Esophagus mucosa (tissue), 1 donor: ENCODE measurements at regions not wholly inside any gene's neighbourhood (a gene's known extent, or its start where the extent isn't known, plus 50 kb on each side); places are given as distances from the start of the nearest gene placed in this dataset.
A peak's percentile ranks its signal among the peaks of the same experiment; 100 is the strongest.
"Not testable (repeated sequence)": the region's sequence is repeated elsewhere in the genome, so short reads cannot be mapped to it uniquely, and the experiment has no call there.

Experiments used
- ATAC-seq: fragments of 200-7000 bp; cut with Tn5 transposase; one replicate; pipeline ENCODE4 v1.9.1; 2020
- donor health status: DM: yes; HTN: yes; CAD: no.

DNA sequence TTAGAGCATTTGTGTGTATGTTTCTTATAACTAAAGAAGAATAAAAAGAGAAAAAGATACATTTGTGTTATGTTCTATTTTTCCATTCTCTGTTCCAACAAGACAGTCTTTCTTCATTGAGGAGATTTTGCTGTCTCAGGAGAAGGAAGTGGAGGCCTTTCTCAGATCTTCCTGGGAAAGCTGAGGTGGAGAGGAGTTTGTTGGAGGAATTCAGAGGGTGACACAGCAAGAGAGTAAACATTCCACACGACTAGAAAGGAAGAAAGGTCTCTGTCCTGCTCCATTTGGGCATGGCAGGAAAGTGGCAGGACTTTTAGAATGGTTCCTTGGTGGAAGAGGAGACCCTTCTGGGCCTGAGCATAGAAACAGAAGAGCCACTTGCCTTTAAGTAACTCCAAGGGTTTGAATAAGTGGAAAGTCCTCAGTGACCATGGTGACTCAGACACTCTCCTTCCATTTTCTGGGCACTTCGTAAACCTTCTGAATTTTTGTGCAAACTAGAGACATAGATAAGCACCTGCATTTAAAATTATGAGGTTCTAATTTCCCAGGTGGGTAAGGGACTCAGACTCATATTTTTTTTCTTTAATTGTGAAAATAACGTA is 52.3 kb upstream of the COL5A2 start:
- no peak for ATAC-seq

DNA sequence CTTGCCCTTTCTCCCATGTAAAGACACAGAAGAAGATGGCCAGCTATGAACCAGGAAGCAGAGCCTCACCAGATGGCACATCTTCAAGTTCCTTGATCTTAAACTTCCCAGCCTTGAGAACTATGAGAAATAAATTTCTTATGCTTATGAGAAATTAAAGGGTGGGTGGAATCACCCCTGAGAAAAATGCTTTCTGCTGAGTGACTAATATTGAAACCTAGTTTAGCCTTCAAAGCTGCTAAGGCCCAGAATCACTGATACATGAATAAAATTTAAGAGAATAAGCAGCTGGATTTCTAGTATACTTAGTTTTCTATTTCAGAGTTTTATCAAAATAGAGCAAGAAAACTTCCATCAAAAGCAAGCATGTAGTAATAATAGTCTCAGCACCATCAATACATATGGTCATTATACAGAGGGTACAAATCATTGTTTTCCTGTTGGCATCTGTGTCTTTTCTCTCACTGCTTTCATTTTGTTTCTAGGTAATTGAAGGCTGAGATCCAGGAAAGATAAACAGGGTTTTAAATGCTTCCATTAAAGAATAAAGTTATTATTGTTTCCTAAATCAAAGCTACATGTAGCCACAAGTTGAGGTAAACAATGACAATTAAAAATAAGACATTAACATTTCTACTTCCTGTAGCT is 53.3 kb upstream of the COL5A2 start:
- ATAC-seq: no peak

DNA sequence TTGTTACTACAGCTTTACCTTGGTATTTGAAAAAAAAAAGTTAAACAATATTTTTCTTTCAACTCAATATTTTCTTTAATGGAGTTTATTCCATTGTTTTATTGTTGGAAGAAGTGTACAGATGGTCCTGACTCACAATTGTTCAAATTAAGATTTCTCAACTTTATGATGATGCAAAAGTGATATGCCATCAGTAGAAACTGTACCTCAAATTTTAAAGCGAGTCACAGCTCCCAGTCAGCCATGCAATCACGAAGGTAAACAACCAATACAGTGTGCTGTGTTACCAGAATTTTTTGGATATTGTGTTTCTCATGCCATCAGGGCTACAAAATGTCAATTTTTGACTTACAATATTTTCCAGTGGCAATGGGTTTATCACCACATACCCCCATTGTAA is 54.0 kb upstream of the COL5A2 start:
- no peak for ATAC-seq

DNA sequence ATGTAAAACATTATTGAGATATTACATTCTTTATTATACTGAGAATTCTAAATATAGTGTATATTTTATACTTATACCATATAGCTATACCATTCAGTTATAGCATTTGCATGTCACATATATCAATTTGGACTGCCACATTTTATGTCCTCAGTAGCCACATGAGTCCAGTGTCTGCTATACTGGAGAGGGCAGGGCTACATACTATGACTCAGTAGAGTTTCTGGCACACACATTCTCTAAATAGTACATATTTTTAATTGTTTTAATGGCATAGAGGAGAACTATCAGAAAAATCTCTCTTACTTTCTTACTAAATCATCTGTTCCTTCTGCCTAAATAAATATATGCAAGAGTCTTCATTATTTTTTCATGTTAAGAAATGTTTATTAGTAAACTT is 55.4 kb upstream of the COL5A2 start:
- ATAC-seq: no peak

DNA sequence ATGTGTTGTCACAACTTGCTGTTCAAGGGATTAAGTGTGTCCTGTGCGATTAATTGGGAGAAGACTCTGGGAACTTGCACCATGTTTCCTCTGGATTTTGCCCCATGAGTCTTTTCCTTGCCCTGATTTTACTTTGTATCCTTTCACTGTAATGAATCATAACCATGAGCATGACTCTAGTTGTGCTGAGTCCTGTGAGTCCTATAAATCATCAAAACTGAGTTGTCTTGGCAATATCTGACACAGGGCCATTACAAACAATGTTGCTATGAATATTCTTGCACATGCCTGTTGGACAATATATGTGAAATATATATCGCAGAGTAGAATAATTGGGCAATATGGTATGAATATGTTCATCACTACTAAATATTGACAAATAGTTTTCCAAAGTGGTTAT is 56.5 kb upstream of the COL5A2 start:
- ATAC-seq: peak; percentile 91

DNA sequence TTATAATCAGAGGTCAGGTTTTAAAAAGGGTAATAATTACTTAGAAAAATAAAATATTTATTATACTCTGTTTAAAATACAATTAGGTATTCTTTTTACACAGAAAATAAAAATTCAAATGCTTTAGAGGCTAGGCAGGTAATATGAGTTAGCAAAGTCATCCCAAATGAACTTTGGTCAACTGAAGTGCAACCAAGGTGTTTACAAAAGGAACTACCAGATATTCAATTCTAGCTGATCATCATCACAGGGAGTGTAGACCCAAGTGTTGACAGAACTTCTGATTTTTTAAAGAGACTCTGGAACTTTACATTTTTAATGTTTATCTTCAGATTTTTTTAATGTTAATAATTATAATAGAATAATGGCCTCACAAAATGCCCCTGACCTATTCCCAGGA is 59.3 kb upstream of the COL5A2 start:
- no peak for ATAC-seq

DNA sequence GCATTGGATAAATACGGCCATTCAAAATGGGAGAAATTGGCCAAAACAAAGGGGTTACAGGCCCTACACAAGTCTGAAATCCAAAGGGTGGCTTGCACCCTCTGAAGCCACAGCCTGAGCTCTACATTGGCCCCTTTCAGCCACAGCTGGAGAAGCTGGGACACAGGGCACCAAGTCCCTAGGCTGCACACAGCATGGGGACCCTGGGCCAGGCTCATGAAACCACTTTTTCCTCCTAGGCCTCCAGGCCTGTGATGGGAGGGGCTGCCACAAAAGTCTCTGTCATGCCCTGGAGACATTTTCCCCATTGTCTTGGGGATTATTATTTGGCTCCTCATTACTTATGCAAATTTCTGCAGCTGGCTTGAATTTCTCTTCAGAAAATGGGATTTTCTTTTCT is 64.3 kb upstream of the COL5A2 start:
- ATAC-seq: not testable (repeated sequence)

DNA sequence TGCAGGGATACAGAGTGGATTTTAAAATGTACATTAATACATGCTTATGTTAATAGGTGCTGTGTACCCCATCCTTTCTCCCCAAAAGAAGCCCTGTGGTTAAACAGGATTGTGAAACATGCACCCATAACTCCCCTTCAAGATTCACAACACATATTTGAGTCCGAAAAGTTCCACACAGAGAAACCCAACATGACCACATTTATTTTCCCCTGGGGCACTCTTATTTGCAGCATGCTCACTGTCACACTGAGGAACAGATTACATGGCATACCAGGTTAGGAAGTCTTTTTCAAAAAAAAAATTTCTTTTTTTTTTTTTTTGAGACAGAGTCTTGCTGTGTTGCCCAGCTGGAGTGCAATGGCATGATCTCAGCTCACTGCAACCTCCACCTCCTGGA is 67.7 kb upstream of the COL5A2 start:
- ATAC-seq: no peak

DNA sequence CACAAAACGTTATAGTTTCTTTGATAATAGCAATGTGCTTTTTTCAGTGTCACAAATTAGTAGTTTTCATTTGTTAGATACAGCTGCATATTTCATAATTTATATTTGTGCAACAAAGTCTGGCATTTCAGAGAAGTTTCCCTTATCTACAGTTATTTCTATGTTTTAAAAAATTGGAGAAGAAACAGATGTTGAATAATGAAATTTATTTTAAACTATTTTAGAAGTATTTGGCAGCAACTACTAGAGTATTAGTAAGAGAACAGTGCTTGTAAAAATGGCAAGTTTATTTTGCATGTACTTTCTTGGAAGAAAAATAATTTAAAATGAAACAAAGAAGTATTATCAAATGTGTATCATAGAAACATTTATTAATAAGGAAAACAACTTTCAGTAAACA is 68.6 kb upstream of the COL5A2 start:
- no peak for ATAC-seq

DNA sequence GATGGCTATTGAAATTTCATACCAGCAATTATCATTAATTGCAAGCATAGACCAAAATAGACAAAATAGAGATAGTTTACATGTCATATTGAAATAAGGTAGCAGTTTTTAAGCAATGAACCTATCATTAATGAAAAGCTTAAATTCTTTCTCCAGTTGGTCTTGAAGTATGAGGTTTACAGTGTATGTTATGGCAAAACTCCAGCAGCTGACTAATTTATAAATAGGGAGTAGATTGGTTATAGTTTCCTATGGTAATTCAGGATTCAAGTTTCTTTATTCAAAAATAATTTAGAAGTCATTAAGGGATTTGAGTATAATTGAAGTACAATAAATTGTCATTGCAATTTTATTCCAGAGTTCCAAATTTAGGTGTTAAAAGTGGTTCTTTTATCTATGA is 69.6 kb upstream of the COL5A2 start:
- no peak for ATAC-seq

DNA sequence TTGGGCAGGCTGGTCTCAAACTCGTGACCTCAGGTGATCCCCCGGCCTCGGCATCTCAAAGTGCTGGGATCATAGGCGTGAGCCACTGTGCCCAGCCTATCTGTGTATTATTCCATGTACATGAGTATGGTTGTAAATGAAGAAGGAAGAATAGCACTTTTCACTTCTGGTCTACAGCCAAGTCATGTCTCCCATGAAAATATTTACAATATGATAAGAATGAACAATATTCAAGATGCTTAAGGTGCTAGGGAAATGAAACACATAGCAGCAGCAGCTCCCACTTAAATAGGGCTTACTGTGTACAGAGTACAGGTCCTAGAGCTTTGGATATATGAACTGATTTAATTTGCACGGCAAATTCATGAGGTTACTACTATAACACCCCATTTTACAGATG is 70.3 kb upstream of the COL5A2 start:
- ATAC-seq: no peak

DNA sequence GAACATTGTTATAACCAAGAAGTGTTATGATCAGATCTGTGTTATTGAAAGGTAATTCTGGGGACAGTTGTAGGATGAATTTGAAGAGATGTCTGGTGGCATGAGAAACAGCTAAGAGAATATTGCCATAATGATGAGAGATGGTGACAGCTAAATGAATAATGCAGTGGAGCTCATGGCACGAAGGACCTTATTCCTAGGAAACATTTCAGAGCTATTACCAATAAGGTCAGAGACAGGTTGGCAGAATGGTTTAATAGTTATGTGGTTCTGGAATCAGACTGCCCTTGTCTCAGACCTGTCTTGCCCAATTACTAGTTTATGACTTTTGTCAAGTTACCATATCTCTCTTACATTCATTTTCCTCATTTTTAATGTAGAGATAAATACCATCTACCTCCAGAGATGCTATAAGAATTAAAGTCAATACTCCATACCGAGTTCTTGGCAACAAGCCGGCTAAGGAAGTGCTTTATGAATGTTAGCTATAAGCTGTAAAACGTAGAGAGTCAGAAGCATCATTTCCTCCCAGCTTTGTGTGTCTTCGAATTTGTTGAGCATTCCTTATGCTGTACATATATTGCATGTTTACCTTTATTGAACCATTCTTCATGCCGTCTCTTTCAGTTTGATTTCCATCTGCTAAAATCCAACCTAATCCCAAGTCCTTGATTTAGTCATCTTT is 73.6 kb upstream of the COL5A2 start:
- ATAC-seq: no peak

DNA sequence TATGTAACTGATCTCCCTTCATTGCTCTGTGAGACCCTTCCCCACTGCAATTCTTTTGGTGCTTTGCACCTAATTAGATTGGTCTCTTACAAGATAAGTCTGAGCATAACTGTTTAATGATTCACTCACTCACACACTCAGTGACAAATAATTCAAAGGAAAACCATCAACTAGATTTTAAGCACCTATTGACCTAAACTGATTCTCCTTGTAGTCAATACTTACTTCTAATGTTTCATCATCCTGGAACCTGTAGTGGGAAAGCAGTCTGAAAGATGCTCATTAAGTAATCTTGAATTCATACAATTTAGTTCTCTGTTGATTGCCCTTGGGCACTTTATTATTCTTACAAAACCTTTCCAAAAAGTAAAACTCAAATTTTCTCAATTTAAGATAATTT is 74.3 kb upstream of the COL5A2 start:
- ATAC-seq: no peak

DNA sequence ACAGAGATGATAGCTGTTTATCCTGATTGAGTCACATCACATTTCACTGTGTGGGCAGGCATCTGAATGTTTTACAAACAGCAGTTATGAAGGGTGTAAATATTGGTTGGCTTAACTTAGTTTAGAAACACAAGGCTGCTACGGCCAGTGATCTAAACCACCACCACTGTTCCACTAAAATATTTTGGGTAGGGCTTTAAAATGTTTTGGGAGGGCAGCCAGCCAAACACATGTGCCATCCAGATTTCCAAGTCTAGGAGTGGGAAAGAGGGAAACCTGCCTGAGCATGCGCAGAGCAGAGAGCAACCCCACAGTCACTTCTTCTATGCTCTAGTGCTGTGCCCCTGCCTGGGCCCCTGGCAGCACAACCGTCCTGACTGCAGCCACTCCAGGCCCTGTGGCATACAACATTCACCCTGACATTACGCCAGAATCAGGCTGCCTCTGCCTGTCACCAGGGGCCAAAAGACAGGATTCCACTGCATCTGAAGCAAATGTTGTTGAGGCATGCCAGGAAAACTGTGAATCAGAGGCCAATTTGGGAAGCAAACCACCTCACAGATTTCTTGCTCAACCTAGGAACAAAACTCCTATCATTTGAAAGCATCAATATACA is 74.8 kb upstream of the COL5A2 start:
- ATAC-seq: peak; percentile 20

DNA sequence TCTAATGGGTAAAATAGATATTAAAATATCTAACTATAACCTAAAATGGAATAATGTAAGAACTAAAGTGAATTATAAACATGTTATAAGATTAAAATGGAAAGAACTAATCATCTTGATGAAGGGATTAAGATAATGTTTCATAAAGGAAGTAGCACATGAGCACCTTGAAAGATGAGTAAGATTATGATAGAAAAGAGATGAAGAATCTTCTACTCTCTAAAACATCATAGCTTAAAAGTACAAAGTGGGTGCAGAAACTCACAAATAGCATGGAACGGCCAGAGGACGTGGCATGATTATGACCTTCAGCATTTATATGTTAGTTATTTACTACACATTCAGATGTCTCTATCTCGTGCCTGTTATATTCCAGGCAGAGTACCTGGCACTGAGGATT is 76.2 kb upstream of the COL5A2 start:
- no peak for ATAC-seq

DNA sequence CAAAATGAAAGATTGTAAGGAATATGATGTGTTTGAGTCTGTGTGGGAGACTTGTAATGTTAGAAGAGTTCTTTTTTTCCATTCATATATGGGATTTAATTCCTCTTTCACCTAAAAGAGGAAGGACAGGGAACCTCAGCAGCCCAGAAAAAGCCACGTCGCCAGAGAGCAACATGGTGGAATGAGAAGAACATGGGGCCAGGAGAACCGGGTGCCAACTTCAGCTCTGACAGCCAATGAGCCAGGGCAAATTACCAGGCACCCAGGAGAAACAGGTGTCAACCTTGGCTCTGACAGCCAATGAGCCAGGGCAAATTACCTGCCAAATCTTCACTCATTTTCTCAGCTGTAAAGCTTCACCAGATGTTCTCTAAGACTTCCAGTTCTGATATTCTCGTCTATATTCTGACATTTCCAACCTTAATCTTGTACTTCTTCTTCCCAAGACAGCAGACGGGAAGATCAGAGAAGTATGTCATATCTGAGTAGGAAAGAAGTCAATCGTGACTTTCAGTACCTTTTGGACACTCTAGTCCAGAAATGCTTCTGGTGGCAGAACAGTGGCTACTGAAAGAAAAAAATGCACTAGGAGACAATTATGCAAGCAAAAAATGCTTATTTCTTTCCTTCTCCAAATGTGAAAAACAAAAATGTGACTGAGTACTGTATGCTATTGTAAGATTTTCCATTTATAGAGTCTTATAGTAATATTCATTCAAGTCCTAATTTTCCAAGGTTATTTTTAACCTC is 79.2 kb upstream of the COL5A2 start:
- no peak for ATAC-seq

DNA sequence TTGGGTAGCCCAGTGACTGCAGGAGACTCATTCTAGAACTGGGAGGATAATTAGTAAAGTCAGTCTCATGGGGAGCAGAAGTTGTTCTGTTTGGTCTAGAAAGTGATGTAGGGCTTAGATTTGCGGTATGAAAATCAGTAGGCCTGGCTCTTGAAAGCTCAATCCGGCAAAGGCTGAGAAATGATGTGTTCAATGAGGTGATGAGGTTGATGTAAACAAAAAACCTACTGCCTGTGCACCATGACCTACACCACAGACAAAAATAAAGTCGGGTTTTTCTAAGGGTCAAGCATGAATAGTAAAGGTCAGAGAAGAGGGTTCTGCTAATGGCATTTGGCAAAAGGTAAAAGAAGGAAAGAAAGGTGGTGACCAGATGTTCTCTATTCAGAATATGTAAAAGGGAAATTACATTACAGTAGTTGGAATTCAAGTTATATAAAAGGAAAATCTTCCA is 80.8 kb upstream of the COL5A2 start:
- ATAC-seq: no peak

DNA sequence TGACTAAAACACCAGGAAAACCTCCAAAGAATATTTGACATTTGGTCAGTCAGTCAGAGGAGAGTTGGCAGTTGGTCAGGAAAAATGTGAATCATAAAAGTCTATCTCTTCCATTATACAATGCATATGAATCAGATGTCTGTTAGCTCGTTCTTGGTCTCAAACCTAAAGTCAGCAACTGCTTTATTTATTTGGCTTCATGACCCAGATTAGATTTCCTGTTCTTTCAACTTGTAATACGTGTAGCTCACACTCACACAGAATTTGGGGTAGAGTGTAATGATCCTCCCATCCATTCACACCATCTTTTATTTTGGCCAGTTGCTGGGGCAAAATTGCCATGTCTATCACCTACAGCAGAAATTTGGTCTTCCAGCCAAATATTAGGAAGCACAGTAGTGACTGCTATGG is 81.9 kb upstream of the COL5A2 start:
- ATAC-seq: no peak

DNA sequence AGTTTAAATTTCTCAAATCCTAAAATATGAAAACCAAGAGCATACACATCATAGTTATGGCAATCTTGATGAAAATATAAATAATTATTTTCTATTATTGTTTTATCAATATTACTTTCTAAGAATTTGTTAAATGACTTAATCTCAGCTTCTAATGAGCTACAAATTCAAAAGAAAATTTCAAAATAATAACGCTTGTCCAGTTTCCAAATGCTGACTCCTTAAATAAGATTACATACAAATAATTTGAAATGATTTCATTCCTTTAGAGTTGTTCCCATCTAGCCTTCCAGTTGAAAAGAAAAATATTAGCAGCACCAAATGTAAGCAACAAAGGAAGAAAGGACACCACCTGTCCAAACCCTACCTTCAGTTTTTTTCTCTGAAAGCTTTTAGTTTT is 82.4 kb upstream of the COL5A2 start:
- no peak for ATAC-seq

DNA sequence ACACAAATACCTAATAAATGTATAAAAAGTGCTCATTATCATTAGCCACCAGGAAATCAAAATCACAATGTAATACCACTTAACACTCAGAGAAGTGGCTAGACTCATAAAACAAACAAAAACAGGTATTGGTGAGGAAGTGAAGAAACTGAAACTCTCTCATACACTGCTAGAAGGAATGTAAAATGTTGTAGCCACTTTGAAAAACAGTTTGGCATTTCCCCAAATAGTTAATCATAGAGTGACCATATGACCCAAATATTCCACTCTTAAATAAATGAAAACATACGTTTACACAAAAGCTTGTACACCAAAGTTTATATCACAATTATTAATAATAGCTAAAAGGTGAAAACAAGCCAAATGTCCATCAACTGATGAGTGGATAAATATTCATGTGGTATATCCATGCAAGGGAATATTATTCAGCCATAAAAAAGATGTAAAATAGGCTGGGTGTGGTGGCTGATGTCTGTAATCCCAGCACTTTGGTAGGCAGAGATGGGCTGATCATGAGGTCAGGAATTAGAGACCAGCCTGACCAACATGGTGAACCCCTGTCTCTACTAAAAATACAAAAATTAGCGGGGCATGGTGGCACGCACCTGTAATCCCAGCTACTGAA is 86.2 kb upstream of the COL5A2 start:
- no peak for ATAC-seq

DNA sequence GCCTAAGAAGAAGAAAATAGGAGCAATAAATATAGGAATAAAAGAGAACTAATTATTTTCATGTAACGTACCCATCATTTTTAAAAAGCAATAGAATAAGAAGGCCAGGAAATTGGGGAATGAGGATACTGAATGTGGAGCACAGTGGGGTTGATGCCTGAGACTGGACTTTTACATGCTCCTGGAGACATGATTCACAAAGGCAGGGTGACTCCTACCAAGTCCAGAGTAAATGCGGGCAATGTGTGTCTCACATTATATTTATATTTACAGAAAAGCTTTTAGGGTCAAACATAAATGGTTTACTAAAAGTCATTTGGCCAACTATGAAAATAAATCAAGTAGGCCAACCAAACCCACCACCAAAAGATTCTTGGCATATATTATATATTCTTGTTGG is 87.9 kb upstream of the COL5A2 start:
- no peak for ATAC-seq

DNA sequence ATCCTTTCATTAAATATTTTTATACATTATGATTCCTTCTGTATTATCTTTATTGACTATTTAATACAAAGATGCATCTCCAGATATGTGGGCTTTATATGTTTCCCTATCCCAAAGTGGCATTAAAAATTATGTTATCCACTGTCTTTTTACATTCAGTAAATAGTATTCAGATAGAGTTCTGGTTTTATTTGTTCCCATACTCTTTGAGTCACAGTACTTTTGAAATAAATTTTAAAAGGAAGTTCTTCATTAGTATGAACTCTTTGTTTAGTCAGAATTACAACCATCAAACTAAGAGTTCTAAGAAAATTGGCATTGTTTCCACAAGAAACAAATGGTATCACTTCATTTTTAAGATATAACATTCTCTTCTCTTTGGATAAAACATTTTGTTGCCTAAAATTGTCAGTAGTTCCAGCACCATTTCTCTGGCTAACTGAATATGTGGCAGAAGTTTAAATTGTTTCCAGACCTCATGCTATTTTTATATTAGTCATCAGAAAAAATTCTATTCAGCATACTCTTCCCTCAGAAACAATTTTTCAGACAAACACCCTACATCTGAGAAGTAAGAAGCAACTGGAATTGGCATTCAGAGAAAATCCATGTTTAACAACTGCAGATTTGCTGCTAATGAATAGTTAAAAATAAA is 88.5 kb upstream of the COL5A2 start:
- no peak for ATAC-seq
